Endothelial cell (in vitro differentiated cells): ENCODE measurements at regions not wholly inside any gene's neighbourhood (a gene's known extent, or its start where the extent isn't known, plus 50 kb on each side); places are given as distances from the start of the nearest gene placed in this dataset.
A peak's percentile ranks its signal among the peaks of the same experiment; 100 is the strongest.

ENCODE experiments used
- DNase-seq: peaks from one replicate; pipeline ENCODE4 v3.0.0; 2021; ENCODE audit warnings: low spot score
- H3K27ac Mint-ChIP-seq: one replicate; pipeline ENCODE4 v1.8.0; 2021; ENCODE audit warnings: mixed read lengths, inconsistent platforms; ENCODE audit not compliant: unreplicated experiment
- H3K27me3 Mint-ChIP-seq: one replicate; pipeline ENCODE4 v1.8.0; 2021; ENCODE audit warnings: mild to moderate bottlenecking, moderate library complexity, mixed read lengths, inconsistent platforms; ENCODE audit not compliant: unreplicated experiment
- H3K36me3 Mint-ChIP-seq: one replicate; pipeline ENCODE4 v1.8.0; 2021; ENCODE audit warnings: mild to moderate bottlenecking, low read depth, mixed read lengths, inconsistent platforms; ENCODE audit not compliant: unreplicated experiment
- H3K4me1 Mint-ChIP-seq: one replicate; pipeline ENCODE4 v1.8.0; 2021; ENCODE audit warnings: mild to moderate bottlenecking, mixed read lengths, inconsistent platforms; ENCODE audit not compliant: unreplicated experiment
- H3K4me3 Mint-ChIP-seq: one replicate; pipeline ENCODE4 v1.8.0; 2021; ENCODE audit warnings: mild to moderate bottlenecking, mixed read lengths, inconsistent platforms; ENCODE audit not compliant: unreplicated experiment
- H3K9me3 Mint-ChIP-seq: one replicate; pipeline ENCODE4 v1.8.0; 2021; ENCODE audit warnings: mixed read lengths, inconsistent platforms; ENCODE audit not compliant: unreplicated experiment
- TF ChIP-seq, protein P1 (sequence below): fragments of 200-600 bp; sonication (generic); IDR thresholded peaks from one replicate; pipeline ENCODE4 v1.5.0; 2021; ENCODE audit warnings: antibody characterized with exemption; ENCODE audit not compliant: unreplicated experiment

DNA sequence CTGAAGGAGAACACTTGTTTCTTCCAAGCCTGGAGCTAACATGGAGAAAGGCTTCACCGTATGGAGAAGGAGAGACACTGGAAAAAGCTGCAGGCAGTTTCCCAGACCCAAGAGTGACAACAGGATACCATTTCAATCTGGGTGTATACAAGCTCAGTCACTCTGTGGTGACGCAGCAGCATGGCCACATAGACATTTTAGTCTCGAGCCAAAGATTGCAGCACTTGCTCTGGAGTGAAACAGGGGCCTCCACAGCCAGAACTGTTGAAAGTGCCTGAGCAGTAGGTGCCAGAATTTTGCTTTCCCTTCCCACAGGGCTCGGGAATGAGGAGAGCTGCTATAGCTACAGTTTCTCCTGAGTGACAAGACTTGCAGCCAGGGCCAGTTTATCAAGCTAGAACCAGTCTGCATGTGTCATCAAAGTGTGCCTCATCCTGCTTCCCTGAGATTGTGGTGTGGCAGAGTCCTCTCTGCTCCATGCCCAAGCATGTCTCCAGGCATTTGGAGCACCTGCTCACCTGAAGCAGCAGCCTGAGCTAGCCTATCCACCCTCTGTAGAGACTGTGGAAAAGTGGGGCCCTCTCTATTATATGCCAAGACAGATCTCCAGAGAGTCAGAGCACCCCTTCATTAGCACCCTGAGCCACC is 234.6 kb upstream of the CDH19 start:
- Mint-ChIP-seq H3K27ac (no peak overlapping the region), H3K36me3 (no peaks in the 10 kb centered on the region), H3K4me1 (no peaks in the 10 kb centered on the region), H3K4me3 (no peak overlapping the region), H3K9me3 (no peaks in the 10 kb centered on the region), H3K27me3 (no peaks in the 10 kb centered on the region)
- DNase-seq = no peak
- TF ChIP-seq, protein P1, sequence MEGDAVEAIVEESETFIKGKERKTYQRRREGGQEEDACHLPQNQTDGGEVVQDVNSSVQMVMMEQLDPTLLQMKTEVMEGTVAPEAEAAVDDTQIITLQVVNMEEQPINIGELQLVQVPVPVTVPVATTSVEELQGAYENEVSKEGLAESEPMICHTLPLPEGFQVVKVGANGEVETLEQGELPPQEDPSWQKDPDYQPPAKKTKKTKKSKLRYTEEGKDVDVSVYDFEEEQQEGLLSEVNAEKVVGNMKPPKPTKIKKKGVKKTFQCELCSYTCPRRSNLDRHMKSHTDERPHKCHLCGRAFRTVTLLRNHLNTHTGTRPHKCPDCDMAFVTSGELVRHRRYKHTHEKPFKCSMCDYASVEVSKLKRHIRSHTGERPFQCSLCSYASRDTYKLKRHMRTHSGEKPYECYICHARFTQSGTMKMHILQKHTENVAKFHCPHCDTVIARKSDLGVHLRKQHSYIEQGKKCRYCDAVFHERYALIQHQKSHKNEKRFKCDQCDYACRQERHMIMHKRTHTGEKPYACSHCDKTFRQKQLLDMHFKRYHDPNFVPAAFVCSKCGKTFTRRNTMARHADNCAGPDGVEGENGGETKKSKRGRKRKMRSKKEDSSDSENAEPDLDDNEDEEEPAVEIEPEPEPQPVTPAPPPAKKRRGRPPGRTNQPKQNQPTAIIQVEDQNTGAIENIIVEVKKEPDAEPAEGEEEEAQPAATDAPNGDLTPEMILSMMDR = no peak

DNA sequence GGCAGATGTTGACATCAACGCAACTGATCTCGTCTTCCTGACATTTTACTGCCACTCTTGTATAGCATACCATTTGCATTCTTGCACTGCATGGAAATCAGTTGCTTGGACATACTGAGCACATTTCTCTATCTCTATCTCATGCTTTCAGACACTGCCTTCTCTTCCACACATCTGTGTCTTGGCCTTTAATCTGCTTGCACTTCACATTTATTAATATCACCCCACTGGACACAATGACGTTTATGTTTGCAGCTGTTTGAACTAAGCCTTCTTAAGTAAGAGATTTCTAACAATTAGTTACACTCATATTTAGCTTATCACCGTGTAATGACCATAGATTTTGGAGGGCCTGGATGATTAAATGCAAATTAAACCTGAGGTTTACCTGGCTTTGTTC is 229.8 kb upstream of the CDH19 start:
- Mint-ChIP-seq H3K36me3 (no peaks in the 10 kb centered on the region), H3K9me3 (no peaks in the 10 kb centered on the region), H3K27ac (no peak overlapping the region), H3K4me1 (no peaks in the 10 kb centered on the region), H3K4me3 (no peak overlapping the region), H3K27me3 (peaks cover 1% of the 10 kb centered on the region)
- no peak for DNase-seq
- TF ChIP-seq, protein P1 = no peak

DNA sequence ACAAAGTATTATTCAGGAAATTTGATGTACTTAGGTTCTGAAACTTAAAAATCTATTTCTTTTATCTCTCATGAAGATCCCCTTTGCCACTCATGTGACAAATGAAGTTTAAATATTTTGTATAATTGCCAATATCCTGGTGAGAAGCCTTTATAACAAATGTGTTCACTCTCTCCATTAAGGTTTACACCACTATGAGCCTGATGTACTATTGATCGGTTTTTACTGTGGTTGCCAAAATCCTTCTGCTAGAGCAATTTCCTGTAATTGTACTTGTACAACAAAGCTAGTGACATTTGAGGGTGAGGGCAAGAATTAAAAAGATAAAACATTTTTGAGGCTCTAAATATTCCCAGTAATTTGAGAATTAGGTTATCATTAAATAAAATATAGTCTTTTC is 222.3 kb upstream of the CDH19 start:
- no peak for DNase-seq

DNA sequence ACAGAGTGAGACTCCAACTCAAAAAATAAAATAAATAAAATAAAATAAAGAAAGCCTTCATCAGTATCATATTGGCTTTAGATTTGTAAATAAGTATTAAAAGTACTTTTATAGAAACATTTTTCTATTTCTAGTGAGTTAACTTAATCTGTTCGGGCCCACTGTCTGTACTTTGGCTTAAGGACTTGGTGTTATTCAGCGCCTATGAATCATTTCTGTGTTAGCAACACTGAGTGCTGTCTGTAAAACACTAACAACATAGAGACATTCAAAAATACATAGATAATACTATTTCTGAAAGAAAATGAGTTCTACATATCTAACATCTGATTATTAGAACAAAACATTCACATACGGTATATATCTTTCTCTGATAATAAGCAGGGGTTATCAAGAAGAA is 221.5 kb upstream of the CDH19 start:
- H3K4me3 Mint-ChIP-seq = no peak overlapping the region
- H3K27ac Mint-ChIP-seq = no peak overlapping the region
- H3K9me3 Mint-ChIP-seq = no peaks in the 10 kb centered on the region
- TF ChIP-seq, protein P1 = no peak
- H3K4me1 Mint-ChIP-seq = peaks cover 4% of the 10 kb centered on the region
- H3K27me3 Mint-ChIP-seq = peaks cover 1% of the 10 kb centered on the region
- DNase-seq = no peak
- H3K36me3 Mint-ChIP-seq = no peaks in the 10 kb centered on the region

More for the DNA sequence above, 222.3 kb upstream of the CDH19 start:
- peaks cover 4% of the 10 kb centered on the region for H3K4me1 Mint-ChIP-seq
- H3K27me3 Mint-ChIP-seq = peaks cover 1% of the 10 kb centered on the region
- H3K27ac Mint-ChIP-seq = peak overlapping the region; percentile 46
- no peaks in the 10 kb centered on the region for H3K36me3 Mint-ChIP-seq
- H3K9me3 Mint-ChIP-seq = no peaks in the 10 kb centered on the region
- no peak overlapping the region for H3K4me3 Mint-ChIP-seq
- TF ChIP-seq, protein P1 = no peak

DNA sequence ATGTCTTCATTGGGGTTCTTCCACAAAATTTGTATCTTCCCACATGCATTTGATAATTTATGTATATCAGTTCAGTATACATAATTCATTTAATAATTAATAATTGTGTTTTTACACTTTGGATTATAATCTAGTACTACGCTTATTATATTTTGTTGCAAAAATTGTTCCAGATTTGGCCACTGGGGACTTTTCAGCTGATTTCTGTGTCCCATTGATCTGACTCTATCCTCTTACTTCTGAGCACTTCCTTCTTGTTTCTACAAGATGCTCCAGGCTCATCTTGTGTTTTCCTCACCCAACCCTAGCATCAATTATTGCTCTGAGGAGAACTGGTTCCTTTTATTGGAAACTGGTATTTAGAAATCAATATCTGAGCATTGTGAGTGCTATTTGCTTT is 215.3 kb upstream of the CDH19 start:
- Mint-ChIP-seq H3K4me3 (no peak overlapping the region), H3K9me3 (no peaks in the 10 kb centered on the region), H3K36me3 (no peaks in the 10 kb centered on the region), H3K27me3 (no peaks in the 10 kb centered on the region), H3K27ac (no peak overlapping the region), H3K4me1 (no peaks in the 10 kb centered on the region)
- TF ChIP-seq, protein P1 = peak; percentile 54
- no peak for DNase-seq
